ENCODE measurements at regions not wholly inside any gene's neighbourhood (a gene's known extent, or its start where the extent isn't known, plus 50 kb on each side); places are given as distances from the start of the nearest gene placed in this dataset.

DNA sequence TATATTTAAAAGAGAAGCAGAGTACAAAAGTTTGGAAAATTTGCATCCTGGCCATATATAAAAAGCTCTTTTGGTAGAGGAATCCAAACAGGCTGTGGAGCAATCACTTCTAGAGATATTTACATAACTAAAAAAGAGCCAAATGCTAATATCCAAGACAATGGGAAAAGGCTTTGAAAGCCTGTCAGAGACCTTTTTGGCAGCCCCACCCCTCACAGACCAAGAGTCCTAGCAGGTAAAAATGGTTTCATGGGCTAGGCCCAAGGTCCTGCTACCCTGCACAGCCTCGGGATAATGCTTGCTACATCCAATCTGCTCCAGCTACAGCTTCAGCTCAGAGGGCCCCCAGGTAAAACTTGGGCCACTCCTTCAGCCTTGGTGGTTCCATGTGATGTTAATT lies 430.2 kb upstream of the KCND2 start:
- H3K4me1 ChIP-seq (ENCODE audit: control insufficient read depth, insufficient read depth, low read length), result no peaks in the 10 kb centered on the region
- H3K9ac ChIP-seq (ENCODE audit: extremely low read depth, low read length, poor library complexity, severe bottlenecking), result no peak overlapping the region
- TF ChIP-seq, protein P1, sequence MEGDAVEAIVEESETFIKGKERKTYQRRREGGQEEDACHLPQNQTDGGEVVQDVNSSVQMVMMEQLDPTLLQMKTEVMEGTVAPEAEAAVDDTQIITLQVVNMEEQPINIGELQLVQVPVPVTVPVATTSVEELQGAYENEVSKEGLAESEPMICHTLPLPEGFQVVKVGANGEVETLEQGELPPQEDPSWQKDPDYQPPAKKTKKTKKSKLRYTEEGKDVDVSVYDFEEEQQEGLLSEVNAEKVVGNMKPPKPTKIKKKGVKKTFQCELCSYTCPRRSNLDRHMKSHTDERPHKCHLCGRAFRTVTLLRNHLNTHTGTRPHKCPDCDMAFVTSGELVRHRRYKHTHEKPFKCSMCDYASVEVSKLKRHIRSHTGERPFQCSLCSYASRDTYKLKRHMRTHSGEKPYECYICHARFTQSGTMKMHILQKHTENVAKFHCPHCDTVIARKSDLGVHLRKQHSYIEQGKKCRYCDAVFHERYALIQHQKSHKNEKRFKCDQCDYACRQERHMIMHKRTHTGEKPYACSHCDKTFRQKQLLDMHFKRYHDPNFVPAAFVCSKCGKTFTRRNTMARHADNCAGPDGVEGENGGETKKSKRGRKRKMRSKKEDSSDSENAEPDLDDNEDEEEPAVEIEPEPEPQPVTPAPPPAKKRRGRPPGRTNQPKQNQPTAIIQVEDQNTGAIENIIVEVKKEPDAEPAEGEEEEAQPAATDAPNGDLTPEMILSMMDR (conservative IDR thresholded peaks at IDR 0.05), result no peak
- H3K4me3 ChIP-seq (ENCODE audit: low read length), result no peak overlapping the region
- H3K27me3 ChIP-seq (ENCODE audit: control insufficient read depth, insufficient read depth, low read length, poor library complexity, severe bottlenecking), result no peaks in the 10 kb centered on the region
- no peaks in the 10 kb centered on the region for H3K9me3 ChIP-seq (ENCODE audit: control insufficient read depth, low read length)
- no peak for DNase-seq
- Mint-ChIP-seq H3K4me3 (no peak overlapping the region), H3K4me1 (no peaks in the 10 kb centered on the region), H3K27me3 (ENCODE audit: insufficient read depth) (no peaks in the 10 kb centered on the region), H3K36me3 (ENCODE audit: low read depth) (no peaks in the 10 kb centered on the region), H3K27ac (no peak overlapping the region), H3K9me3 (peaks cover 3% of the 10 kb centered on the region)
- H3K27ac ChIP-seq (ENCODE audit: low read depth, low read length), result no peak overlapping the region
- no peaks in the 10 kb centered on the region for H3K36me3 ChIP-seq (ENCODE audit: control insufficient read depth, insufficient read depth, low read length)
- WGBS, 2 experiments (ENCODE audit: insufficient coverage in 1 of 2, insufficient read length in 1 of 2), result 86% methylated on average over 1 of the region's 1 CpG; no CpG with 5 or more reads in 1 of the 2 experiments

DNA sequence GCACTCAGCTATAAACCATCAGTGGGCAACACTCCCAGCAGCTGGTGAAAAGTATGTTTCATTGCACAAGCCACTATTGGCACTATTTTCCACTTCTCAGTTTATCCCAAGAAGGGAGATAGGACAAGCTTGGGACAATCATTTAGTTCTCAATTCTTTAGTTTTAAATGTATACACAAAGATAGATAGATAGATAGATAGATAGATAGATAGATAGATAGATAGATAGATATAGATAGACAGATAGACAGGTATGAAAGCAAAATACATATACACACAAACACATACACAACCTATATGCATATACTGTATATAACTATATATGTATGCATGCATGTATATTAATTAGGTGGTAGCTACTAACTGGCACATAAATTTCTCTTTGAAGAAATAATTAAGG lies 411.6 kb upstream of the KCND2 start:
- DNase-seq, result no peak
- no peaks in the 10 kb centered on the region for H3K27me3 Mint-ChIP-seq (ENCODE audit: insufficient read depth)
- H3K36me3 Mint-ChIP-seq (ENCODE audit: low read depth), result no peaks in the 10 kb centered on the region
- H3K4me1 ChIP-seq (ENCODE audit: control insufficient read depth, insufficient read depth, low read length), result no peaks in the 10 kb centered on the region
- H3K27ac Mint-ChIP-seq, result no peak overlapping the region
- TF ChIP-seq, protein P1 (conservative IDR thresholded peaks at IDR 0.05), result no peak
- H3K27ac ChIP-seq (ENCODE audit: low read depth, low read length), result no peak overlapping the region
- H3K4me1 Mint-ChIP-seq, result no peaks in the 10 kb centered on the region
- no peaks in the 10 kb centered on the region for H3K27me3 ChIP-seq (ENCODE audit: control insufficient read depth, insufficient read depth, low read length, poor library complexity, severe bottlenecking)
- no peaks in the 10 kb centered on the region for H3K9me3 ChIP-seq (ENCODE audit: control insufficient read depth, low read length)
- H3K4me3 Mint-ChIP-seq, result no peak overlapping the region
- H3K9me3 Mint-ChIP-seq, result peaks cover 8% of the 10 kb centered on the region
- H3K4me3 ChIP-seq (ENCODE audit: low read length), result no peak overlapping the region
- no peaks in the 10 kb centered on the region for H3K36me3 ChIP-seq (ENCODE audit: control insufficient read depth, insufficient read depth, low read length)
- no peak overlapping the region for H3K9ac ChIP-seq (ENCODE audit: extremely low read depth, low read length, poor library complexity, severe bottlenecking)

DNA sequence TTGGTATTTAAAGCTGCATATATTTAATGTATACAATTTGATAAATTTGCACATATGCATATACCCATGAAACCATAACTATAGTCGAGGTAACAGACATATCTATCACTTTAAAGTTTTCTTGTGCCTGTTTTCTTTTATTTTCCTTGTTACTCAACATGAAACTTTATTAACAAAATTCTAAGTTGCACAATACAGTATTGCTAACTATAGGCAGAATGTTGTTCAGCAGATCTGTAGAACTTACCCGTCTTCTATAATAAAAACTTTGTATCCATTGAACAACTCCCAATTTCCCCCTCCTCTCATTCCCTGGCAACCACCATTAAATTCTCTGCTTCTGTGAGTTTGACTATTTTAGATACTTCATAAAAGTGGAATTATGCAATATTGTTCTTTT lies 404.6 kb upstream of the KCND2 start:
- H3K4me3 Mint-ChIP-seq, result no peak overlapping the region
- Histone ChIP-seq H3K9ac (ENCODE audit: extremely low read depth, low read length, poor library complexity, severe bottlenecking) (no peak overlapping the region), H3K27ac (ENCODE audit: low read depth, low read length) (no peak overlapping the region), H3K4me3 (ENCODE audit: low read length) (no peak overlapping the region), H3K4me1 (ENCODE audit: control insufficient read depth, insufficient read depth, low read length) (no peaks in the 10 kb centered on the region), H3K36me3 (ENCODE audit: control insufficient read depth, insufficient read depth, low read length) (no peaks in the 10 kb centered on the region), H3K27me3 (ENCODE audit: control insufficient read depth, insufficient read depth, low read length, poor library complexity, severe bottlenecking) (no peaks in the 10 kb centered on the region), H3K9me3 (ENCODE audit: control insufficient read depth, low read length) (no peaks in the 10 kb centered on the region)
- H3K27me3 Mint-ChIP-seq (ENCODE audit: insufficient read depth), result no peaks in the 10 kb centered on the region
- no peaks in the 10 kb centered on the region for H3K9me3 Mint-ChIP-seq
- TF ChIP-seq, protein P1 (conservative IDR thresholded peaks at IDR 0.05), result no peak
- H3K36me3 Mint-ChIP-seq (ENCODE audit: low read depth), result no peaks in the 10 kb centered on the region
- no peak overlapping the region for H3K27ac Mint-ChIP-seq
- 91 to 100% methylated on average over 1 to 2 of the region's 2 CpGs for WGBS, 2 experiments (ENCODE audit: insufficient coverage in 1 of 2, insufficient read length in 1 of 2)
- no peaks in the 10 kb centered on the region for H3K4me1 Mint-ChIP-seq
- no peak for DNase-seq

Data from endodermal cell (in vitro differentiated cells).